K562 (cell line): ENCODE measurements at regions not wholly inside any gene's neighbourhood (a gene's known extent, or its start where the extent isn't known, plus 50 kb on each side); places are given as distances from the start of the nearest gene placed in this dataset.

Experiments used
- ATAC-seq: fragments of 200-7000 bp; cut with Tn5 transposase; 3 replicates; pipeline ENCODE4 v1.9.1; 2020; ENCODE audit warnings: moderate library complexity
- BruUV-seq: library from RNA; stranded (reverse); fragments of 400-500 nt; replicated peaks from 2 replicates; lab custom pipeline; 2021; lab: Mats Ljungman, UMichigan
- CTCF ChIA-PET: fragments of 300-600 bp; formaldehyde crosslinking; extraction: SDS; loops from one replicate; lab custom pipeline; 2021; ENCODE audit warnings: low intra/inter-chr PET ratio; lab: Yijun Ruan, JAX
- POLR2A ChIA-PET: fragments of 300-600, 350-650 bp; sonication (Branson Sonifier 250); formaldehyde crosslinking; extraction: SDS; loops from one replicate; lab custom pipeline; 2021; ENCODE audit warnings: antibody characterized with exemption, inconsistent platforms; lab: Yijun Ruan, JAX
- DNase-seq, 4 experiments: peaks; one replicate each; pipeline versions ENCODE4 v3.0.0 to v3.0.0-alpha.2; 2011 to 2018; ENCODE audit warnings: low spot score in 3 of 4, mixed read lengths in 3 of 4; ENCODE audit errors: extremely low read depth in 1 of 4
- FAIRE-seq: peaks from 2 replicates; lab custom pipeline; 2011; peaks lifted over from hg19 to GRCh38; lab: Jason Lieb, UNC
- H2AFZ ChIP-seq: 2 replicates; pipeline ENCODE4 v1.6.0; 2011; ENCODE audit warnings: low read depth, low read length, control low read depth, inconsistent platforms
- H3K27ac ChIP-seq: fragments of 200-600 bp; 3 replicates; pipeline ENCODE4 v1.8.0; 2011; ENCODE audit warnings: low read depth, mild to moderate bottlenecking, control low read depth, inconsistent platforms, low read length, moderate library complexity, mixed read lengths; ENCODE audit errors: extremely low read depth
- H3K27me3 ChIP-seq, 2 experiments: fragments of 300-600 bp in 1 of 2; 2 replicates in 1 of 2; 3 replicates in 1 of 2; pipeline versions ENCODE4 v1.6.0 to v1.8.0; 2011; ENCODE audit warnings: inconsistent platforms in 2 of 2, low read length in 2 of 2, mild to moderate bottlenecking in 1 of 2, mixed read lengths in 1 of 2, moderate library complexity in 1 of 2; ENCODE audit not compliant: control insufficient read depth in 2 of 2, insufficient read depth in 2 of 2
- H3K36me3 ChIP-seq: fragments of 300-600 bp; 3 replicates; pipeline ENCODE4 v1.8.0; 2011; ENCODE audit warnings: mild to moderate bottlenecking, low read length, inconsistent platforms; ENCODE audit not compliant: control insufficient read depth, insufficient read depth
- H3K4me1 ChIP-seq, 2 experiments: fragments of 200-600 bp in 1 of 2; replicated peaks in 1 of 2; 2 replicates in 1 of 2; 3 replicates in 1 of 2; pipeline versions ENCODE4 v1.5.1 to v1.8.0; 2011; ENCODE audit warnings: inconsistent platforms in 2 of 2, low read length in 2 of 2, mild to moderate bottlenecking in 1 of 2, mixed read lengths in 1 of 2, moderate library complexity in 1 of 2; ENCODE audit not compliant: control insufficient read depth in 2 of 2, insufficient read depth in 2 of 2
- H3K4me2 ChIP-seq: 2 replicates; pipeline ENCODE4 v1.6.1; 2011; ENCODE audit warnings: low read length, control low read depth, inconsistent platforms, mixed read lengths; ENCODE audit not compliant: insufficient read depth
- H3K4me3 ChIP-seq: fragments of 200-600 bp; sonication (generic), shearing (Covaris generic); 2 replicates; pipeline ENCODE4 v1.5.1; 2016; ENCODE audit warnings: control low read depth, inconsistent platforms
- H3K79me2 ChIP-seq: fragments of 200-600 bp; 3 replicates; pipeline ENCODE4 v1.8.0; 2011; ENCODE audit warnings: low read length, inconsistent platforms; ENCODE audit not compliant: control insufficient read depth, insufficient read depth
- H3K9ac ChIP-seq, 2 experiments: 2 replicates each; pipeline versions ENCODE4 v1.6.0 to v1.6.1; 2011; ENCODE audit warnings: low read depth in 2 of 2, low read length in 2 of 2, control low read depth in 1 of 2, inconsistent platforms in 1 of 2, mild to moderate bottlenecking in 1 of 2, mixed read lengths in 1 of 2; ENCODE audit not compliant: insufficient read depth in 1 of 2
- H3K9me1 ChIP-seq: one replicate; pipeline ENCODE4 v1.6.0; 2011; ENCODE audit warnings: inconsistent platforms, mild to moderate bottlenecking, low read length, moderate library complexity; ENCODE audit not compliant: control insufficient read depth, insufficient read depth
- H3K9me3 ChIP-seq: replicated peaks from 2 replicates; pipeline ENCODE4 v1.5.1; 2011; ENCODE audit warnings: low read depth, low read length, inconsistent platforms; ENCODE audit not compliant: control insufficient read depth, insufficient read depth
- H4K20me1 ChIP-seq: replicated peaks from 2 replicates; pipeline ENCODE4 v1.6.1; 2011; ENCODE audit warnings: low read length, inconsistent platforms, mixed read lengths; ENCODE audit not compliant: control insufficient read depth, insufficient read depth
- ARID2 ChIP-seq: fragments of 450-650 bp; IDR thresholded peaks from 2 replicates; pipeline ENCODE4 v1.6.1; 2017; ENCODE audit warnings: antibody characterized with exemption, mild to moderate bottlenecking
- BCOR ChIP-seq: fragments of 450-650 bp; IDR thresholded peaks from 2 replicates; pipeline ENCODE4 v1.6.1; 2016
- MYNN ChIP-seq, 2 experiments: sonication (generic); formaldehyde crosslinking in 1 of 2; IDR thresholded peaks; 2 replicates each; pipeline versions ENCODE4 v1.5.0 to v1.6.1; 2016 to 2020; ENCODE audit warnings: antibody characterized with exemption in 1 of 2, missing genetic modification reagents in 1 of 2
- NONO ChIP-seq, 2 experiments: fragments of 200-400 bp in 1 of 2; fragments of 450-650 bp in 1 of 2; formaldehyde crosslinking in 1 of 2; IDR thresholded peaks; 2 replicates each; pipeline ENCODE4 v1.6.1; 2017; ENCODE audit warnings: low read depth in 2 of 2, mild to moderate bottlenecking in 2 of 2, moderate library complexity in 2 of 2, low read length in 1 of 2
- RAD51 ChIP-seq: fragments of 450-650 bp; IDR thresholded peaks from 2 replicates; pipeline ENCODE4 v1.7.1; 2016; ENCODE audit warnings: low read depth, mild to moderate bottlenecking, borderline replicate concordance
- TRIM28 ChIP-seq: fragments of 450-650 bp; IDR thresholded peaks from 2 replicates; pipeline ENCODE4 v1.6.1; 2017
- WHSC1 ChIP-seq: IDR thresholded peaks from one replicate; pipeline ENCODE4 v1.6.1; 2012; ENCODE audit warnings: low read length, control low read depth, inconsistent platforms
- ZC3H8 ChIP-seq: fragments of 450-650 bp; IDR thresholded peaks from 2 replicates; pipeline ENCODE4 v1.6.1; 2017
- ZNF444 ChIP-seq: fragments of 250-450 bp; sonication (Bioruptor Pico); IDR thresholded peaks from 2 replicates; pipeline ENCODE4 v1.4.0; 2020; ENCODE audit warnings: mild to moderate bottlenecking, moderate library complexity
- ZNF589 ChIP-seq: fragments of 200-800 bp; sonication (Bioruptor generic); IDR thresholded peaks from 2 replicates; pipeline ENCODE4 v1.6.1; 2016; ENCODE audit warnings: low read depth, missing genetic modification characterization, missing compliant biosample characterization
- ZNF75A ChIP-seq: fragments of 450-650 bp; formaldehyde crosslinking; IDR thresholded peaks from 2 replicates; pipeline ENCODE4 v1.4.0; 2020; ENCODE audit warnings: mild to moderate bottlenecking
- WGBS: fragments of 100-300 bp; shearing (Covaris generic); methylation state at CpG from one replicate; pipeline ENCODE4 v1.1.6; 2016; ENCODE audit warnings: low coverage, mixed read lengths; ENCODE audit not compliant: insufficient coverage; ENCODE audit errors: missing lambda C conversion rate; 5-methylcytosine and 5-hydroxymethylcytosine counted together
- in situ Hi-C: fragments of 300-500 bp; cut with MboI; formaldehyde crosslinking; loops from 4 replicates; pipeline ENCODE4 v1.15.0; 2018; ENCODE audit warnings: inconsistent platforms, mixed read lengths
- intact Hi-C: fragments of 100-400 bp; cut with micrococcal nuclease; formaldehyde crosslinking; loops from 2 replicates; pipeline ENCODE4 v1.14.2; 2022
- TF ChIP-seq, protein P1 (sequence below): fragments of 450-650 bp; IDR thresholded peaks from 2 replicates; pipeline ENCODE4 v1.6.1; 2018; ENCODE audit warnings: mild to moderate bottlenecking, low read depth; ENCODE audit not compliant: partially characterized antibody

DNA sequence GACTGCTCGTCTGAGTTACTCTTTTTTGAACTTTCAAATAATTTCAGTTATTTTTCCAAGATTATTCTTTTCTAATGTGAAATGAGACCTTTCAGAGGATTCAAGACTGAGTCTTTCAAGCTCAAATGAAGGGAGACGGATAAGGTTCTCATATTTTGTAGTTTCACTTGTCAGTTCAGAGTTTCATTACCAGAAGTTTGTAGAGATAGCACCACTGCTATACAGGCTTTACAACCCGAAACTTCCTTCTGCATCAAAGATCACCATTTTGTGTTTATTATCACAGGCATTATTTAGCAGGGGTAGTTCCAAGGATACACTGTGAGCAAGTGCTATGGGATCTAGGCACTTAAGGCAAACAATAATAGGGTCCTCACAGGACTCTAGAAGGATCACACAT lies 74.7 kb upstream of the EPHA7 start:
- POLR2A ChIA-PET: no interaction called here
- no peak overlapping the region for H3K27ac ChIP-seq
- H2AFZ ChIP-seq: no peak overlapping the region
- no peaks in the 10 kb centered on the region for H3K27me3 ChIP-seq
- WGBS: 0% methylated on average over 3 of the region's 3 CpGs
- no peaks in the 10 kb centered on the region for H3K4me1 ChIP-seq
- 0 out of 2 replicates have a peak, but pooled peaks cover 1% of the 10 kb centered on the region for H3K9me3 ChIP-seq
- H3K36me3 ChIP-seq: no peaks in the 10 kb centered on the region
- H3K9ac ChIP-seq: no peak overlapping the region
- H3K79me2 ChIP-seq: no peaks in the 10 kb centered on the region
- TF ChIP-seq NONO (IDR thresholded peaks at IDR 0.05; ENCODE audit: low read depth in 2 of 2, low read length in 1 of 2) (no peak), TRIM28 (no peak), ZNF589 (CRISPR knock-in tag) (no peak), ZNF444 (no peak), ZC3H8 (no peak), ARID2 (no peak), BCOR (no peak), WHSC1 (no peak), ZNF75A (no peak), RAD51 (no peak), MYNN (IDR thresholded peaks at IDR 0.05) (no peak), MYNN (CRISPR knock-in tag; IDR thresholded peaks at IDR 0.05) (no peak)
- TF ChIP-seq, protein P1, sequence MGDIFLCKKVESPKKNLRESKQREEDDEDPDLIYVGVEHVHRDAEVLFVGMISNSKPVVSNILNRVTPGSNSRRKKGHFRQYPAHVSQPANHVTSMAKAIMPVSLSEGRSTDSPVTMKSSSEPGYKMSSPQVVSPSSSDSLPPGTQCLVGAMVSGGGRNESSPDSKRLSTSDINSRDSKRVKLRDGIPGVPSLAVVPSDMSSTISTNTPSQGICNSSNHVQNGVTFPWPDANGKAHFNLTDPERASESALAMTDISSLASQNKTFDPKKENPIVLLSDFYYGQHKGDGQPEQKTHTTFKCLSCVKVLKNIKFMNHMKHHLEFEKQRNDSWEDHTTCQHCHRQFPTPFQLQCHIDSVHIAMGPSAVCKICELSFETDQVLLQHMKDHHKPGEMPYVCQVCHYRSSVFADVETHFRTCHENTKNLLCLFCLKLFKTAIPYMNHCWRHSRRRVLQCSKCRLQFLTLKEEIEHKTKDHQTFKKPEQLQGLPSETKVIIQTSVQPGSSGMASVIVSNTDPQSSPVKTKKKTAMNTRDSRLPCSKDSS: no peak
- intact Hi-C loops: no loop called here
- ATAC-seq (no peak), DNase-seq (no peak), FAIRE-seq (no peak)
- no peaks in the 10 kb centered on the region for H4K20me1 ChIP-seq
- in situ Hi-C loops: no loop called here
- CTCF ChIA-PET: no interaction called here
- H3K9me1 ChIP-seq: no peaks in the 10 kb centered on the region
- BruUV-seq: no TSS peak
- no peak overlapping the region for H3K4me2 ChIP-seq
- H3K4me3 ChIP-seq: no peak overlapping the region
